ENCODE measurements at regions not wholly inside any gene's neighbourhood (a gene's known extent, or its start where the extent isn't known, plus 50 kb on each side); places are given as distances from the start of the nearest gene placed in this dataset.

DNA sequence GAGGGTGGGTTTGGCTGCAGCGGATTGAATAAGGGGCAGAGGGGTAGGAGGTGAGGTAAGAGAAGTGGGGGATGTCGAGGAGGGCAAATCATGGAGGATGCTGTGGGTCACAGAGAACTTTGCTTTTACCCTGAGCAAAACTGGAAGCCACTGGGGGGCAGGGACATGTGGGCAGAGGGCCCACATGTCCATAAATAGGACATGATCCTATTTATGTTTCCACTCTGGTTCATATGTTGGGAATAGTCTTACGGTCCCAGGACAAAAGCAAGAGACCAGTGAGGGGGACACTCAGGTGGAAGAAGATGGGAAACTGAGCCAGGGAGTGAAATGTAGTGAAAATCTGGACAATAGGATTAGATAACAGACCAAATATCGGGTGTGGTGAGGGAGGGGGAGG is 85.5 kb upstream of the MRPS22 start:
- Mint-ChIP-seq H3K9me3 (no peaks in the 10 kb centered on the region), H3K4me1 (no peaks in the 10 kb centered on the region), H3K27me3 (ENCODE audit: insufficient read depth) (peaks cover 7% of the 10 kb centered on the region), H3K4me3 (no peak overlapping the region), H3K27ac (no peak overlapping the region), H3K36me3 (ENCODE audit: low read depth) (no peaks in the 10 kb centered on the region)
- DNase-seq: no peak
- no peak overlapping the region for H3K4me3 ChIP-seq (ENCODE audit: low read length)
- H3K27me3 ChIP-seq (ENCODE audit: control insufficient read depth, insufficient read depth, low read length, poor library complexity, severe bottlenecking): no peaks in the 10 kb centered on the region
- TF ChIP-seq, protein P1, sequence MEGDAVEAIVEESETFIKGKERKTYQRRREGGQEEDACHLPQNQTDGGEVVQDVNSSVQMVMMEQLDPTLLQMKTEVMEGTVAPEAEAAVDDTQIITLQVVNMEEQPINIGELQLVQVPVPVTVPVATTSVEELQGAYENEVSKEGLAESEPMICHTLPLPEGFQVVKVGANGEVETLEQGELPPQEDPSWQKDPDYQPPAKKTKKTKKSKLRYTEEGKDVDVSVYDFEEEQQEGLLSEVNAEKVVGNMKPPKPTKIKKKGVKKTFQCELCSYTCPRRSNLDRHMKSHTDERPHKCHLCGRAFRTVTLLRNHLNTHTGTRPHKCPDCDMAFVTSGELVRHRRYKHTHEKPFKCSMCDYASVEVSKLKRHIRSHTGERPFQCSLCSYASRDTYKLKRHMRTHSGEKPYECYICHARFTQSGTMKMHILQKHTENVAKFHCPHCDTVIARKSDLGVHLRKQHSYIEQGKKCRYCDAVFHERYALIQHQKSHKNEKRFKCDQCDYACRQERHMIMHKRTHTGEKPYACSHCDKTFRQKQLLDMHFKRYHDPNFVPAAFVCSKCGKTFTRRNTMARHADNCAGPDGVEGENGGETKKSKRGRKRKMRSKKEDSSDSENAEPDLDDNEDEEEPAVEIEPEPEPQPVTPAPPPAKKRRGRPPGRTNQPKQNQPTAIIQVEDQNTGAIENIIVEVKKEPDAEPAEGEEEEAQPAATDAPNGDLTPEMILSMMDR (conservative IDR thresholded peaks at IDR 0.05): no peak
- H3K4me1 ChIP-seq (ENCODE audit: control insufficient read depth, insufficient read depth, low read length): no peaks in the 10 kb centered on the region
- no peak overlapping the region for H3K27ac ChIP-seq (ENCODE audit: low read depth, low read length)
- H3K9ac ChIP-seq (ENCODE audit: extremely low read depth, low read length, poor library complexity, severe bottlenecking): no peak overlapping the region
- 74 to 83% methylated on average over 4 of the region's 4 CpGs for WGBS, 2 experiments (ENCODE audit: insufficient coverage in 1 of 2, insufficient read length in 1 of 2)
- H3K9me3 ChIP-seq (ENCODE audit: control insufficient read depth, low read length): no peaks in the 10 kb centered on the region
- no peaks in the 10 kb centered on the region for H3K36me3 ChIP-seq (ENCODE audit: control insufficient read depth, insufficient read depth, low read length)

DNA sequence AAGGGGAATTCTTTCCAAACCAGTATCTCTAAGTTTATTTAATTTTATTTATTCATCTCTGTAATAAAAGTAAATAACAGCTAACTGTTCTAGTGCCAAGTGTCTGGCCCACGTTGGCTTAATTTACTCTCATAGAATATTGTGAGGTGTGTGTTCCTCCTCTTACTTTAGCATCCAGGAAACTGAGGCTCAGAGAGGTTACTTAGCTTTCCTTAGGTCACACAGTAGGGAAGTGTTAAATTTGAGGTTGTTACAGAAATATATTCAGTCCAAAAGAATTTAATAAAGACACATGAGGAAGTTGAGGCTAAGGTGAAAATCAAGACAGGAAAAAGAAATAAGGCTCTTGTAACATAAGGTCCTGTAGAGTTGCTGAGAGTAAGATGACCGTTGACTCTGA is 84.4 kb upstream of the MRPS22 start:
- WGBS, 2 experiments (ENCODE audit: insufficient coverage in 1 of 2, insufficient read length in 1 of 2): 95% methylated on average over 2 of the region's 2 CpGs; no CpG with 5 or more reads in 1 of the 2 experiments

DNA sequence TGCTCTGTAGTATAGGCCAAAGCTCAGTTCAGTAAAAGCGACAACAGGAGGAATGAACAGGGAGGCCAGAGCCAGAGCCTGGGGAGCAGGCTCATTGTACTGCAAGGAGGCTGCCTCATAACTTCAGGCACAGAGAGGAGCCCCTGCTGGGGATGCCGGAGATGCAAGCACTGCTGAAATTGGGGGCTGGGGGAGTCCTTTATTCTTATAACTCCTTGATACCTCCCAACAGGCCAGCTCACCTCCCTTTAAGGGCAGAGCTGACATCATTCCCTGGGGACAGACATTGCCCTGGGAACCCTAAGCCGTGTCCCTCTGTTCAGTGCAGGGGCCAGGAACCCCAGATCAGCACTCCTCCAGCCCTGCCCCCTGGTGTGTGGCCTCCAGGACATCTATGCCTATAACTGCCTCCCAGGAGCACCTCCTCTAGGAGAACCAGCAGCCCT is 83.8 kb upstream of the MRPS22 start:
- Histone ChIP-seq H3K27ac (ENCODE audit: low read depth, low read length) (no peak overlapping the region), H3K36me3 (ENCODE audit: control insufficient read depth, insufficient read depth, low read length) (no peaks in the 10 kb centered on the region), H3K9me3 (ENCODE audit: control insufficient read depth, low read length) (no peaks in the 10 kb centered on the region), H3K9ac (ENCODE audit: extremely low read depth, low read length, poor library complexity, severe bottlenecking) (no peak overlapping the region), H3K27me3 (ENCODE audit: control insufficient read depth, insufficient read depth, low read length, poor library complexity, severe bottlenecking) (no peaks in the 10 kb centered on the region), H3K4me3 (ENCODE audit: low read length) (no peak overlapping the region), H3K4me1 (ENCODE audit: control insufficient read depth, insufficient read depth, low read length) (no peaks in the 10 kb centered on the region)
- DNase-seq: no peak
- Mint-ChIP-seq H3K9me3 (no peaks in the 10 kb centered on the region), H3K4me1 (no peaks in the 10 kb centered on the region), H3K27me3 (ENCODE audit: insufficient read depth) (peaks cover 7% of the 10 kb centered on the region), H3K4me3 (no peak overlapping the region), H3K36me3 (ENCODE audit: low read depth) (no peaks in the 10 kb centered on the region), H3K27ac (no peak overlapping the region)
- 78 to 80% methylated on average over 3 of the region's 3 CpGs for WGBS, 2 experiments (ENCODE audit: insufficient coverage in 1 of 2, insufficient read length in 1 of 2)
- TF ChIP-seq, protein P1 (conservative IDR thresholded peaks at IDR 0.05): no peak

More for the DNA sequence above, 84.4 kb upstream of the MRPS22 start:
- Histone ChIP-seq H3K9me3 (ENCODE audit: control insufficient read depth, low read length) (no peaks in the 10 kb centered on the region), H3K27ac (ENCODE audit: low read depth, low read length) (no peak overlapping the region), H3K36me3 (ENCODE audit: control insufficient read depth, insufficient read depth, low read length) (no peaks in the 10 kb centered on the region), H3K4me1 (ENCODE audit: control insufficient read depth, insufficient read depth, low read length) (no peaks in the 10 kb centered on the region), H3K4me3 (ENCODE audit: low read length) (no peak overlapping the region), H3K9ac (ENCODE audit: extremely low read depth, low read length, poor library complexity, severe bottlenecking) (no peak overlapping the region), H3K27me3 (ENCODE audit: control insufficient read depth, insufficient read depth, low read length, poor library complexity, severe bottlenecking) (no peaks in the 10 kb centered on the region)
- Mint-ChIP-seq H3K4me1 (no peaks in the 10 kb centered on the region), H3K36me3 (ENCODE audit: low read depth) (no peaks in the 10 kb centered on the region), H3K4me3 (no peak overlapping the region), H3K27me3 (ENCODE audit: insufficient read depth) (peaks cover 7% of the 10 kb centered on the region), H3K9me3 (no peaks in the 10 kb centered on the region), H3K27ac (no peak overlapping the region)
- DNase-seq: no peak
- TF ChIP-seq, protein P1 (conservative IDR thresholded peaks at IDR 0.05): no peak
